HPDE6-E6E7 (cell line): ENCODE measurements at regions not wholly inside any gene's neighbourhood (a gene's known extent, or its start where the extent isn't known, plus 50 kb on each side); places are given as distances from the start of the nearest gene placed in this dataset.

Source experiments
- DNase-seq: peaks from one replicate; pipeline ENCODE4 v3.0.0; 2011; ENCODE audit warnings: missing footprints; ENCODE audit errors: extremely low spot score

DNA sequence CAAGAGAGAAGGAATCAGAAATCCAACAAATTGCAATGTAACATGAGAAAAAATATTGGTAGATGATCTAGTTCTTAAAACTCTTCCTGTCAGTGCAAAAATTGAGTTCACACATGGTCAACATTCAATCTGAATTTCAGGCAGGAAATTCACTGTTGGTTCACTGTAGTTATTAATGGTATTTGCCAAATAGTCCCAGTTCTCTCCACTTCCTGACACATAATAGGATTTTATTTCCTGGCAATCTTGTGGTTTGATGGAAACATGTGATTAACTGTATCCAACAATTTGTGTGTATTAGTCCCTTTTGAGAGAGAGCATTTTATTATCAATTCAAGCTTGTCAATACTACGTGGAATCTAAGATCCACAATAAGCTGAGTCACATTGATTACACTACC is 1103.1 kb downstream of the ROBO2 start:
- no peak for DNase-seq

DNA sequence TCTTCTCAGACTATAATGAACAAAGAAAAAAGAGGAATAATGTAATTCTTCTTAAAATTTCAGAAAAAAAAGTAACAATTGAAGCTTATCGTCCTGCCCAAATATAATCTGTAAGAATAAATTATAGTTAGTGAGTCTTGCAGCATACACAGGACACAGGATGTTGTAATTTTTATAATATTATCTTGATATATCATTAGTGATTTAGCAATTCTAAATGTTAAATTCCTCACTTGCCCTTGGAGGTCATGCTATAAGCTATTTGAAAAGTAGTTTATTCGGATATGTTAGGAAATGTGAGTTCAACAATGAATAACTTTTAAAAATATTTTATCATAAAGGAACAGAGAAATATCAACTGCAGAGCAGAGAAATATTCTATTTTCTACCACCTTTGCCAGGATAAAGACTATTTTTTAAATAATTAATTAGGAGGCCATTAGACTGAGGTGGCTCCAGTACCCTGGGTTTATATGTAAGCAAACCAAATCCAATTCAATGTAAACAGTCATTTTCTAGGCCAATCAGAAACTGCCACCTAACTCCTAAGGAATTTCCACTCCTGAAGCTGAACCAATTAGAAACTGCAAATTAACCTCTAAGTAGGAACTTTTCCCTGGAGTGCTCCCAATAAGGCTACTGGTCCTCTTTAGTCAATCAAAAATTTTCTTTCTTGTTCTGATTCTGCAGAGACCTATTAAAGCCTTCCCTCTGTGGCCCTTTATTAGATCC is 1109.3 kb downstream of the ROBO2 start:
- no peak for DNase-seq

DNA sequence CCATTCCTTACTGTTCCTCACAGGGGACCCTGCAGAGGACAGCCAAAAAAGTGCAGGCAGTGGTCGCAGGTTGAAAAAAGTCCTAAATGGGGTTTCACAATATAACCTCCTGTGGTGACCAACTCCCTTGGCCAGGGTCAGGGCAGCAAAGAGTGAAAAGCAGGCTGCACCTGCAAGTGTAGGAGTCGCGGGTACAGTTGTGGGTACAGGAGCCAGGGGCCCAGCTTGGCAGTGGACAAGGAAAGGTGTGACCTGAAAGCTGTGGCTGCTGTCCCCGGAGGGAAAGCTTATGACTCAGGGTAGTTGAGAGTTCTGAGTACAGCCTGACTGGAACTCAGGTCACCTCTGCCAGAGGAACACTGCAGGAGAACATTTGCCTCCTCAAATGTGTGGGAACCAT is 1114.1 kb downstream of the ROBO2 start:
- DNase-seq = no peak

DNA sequence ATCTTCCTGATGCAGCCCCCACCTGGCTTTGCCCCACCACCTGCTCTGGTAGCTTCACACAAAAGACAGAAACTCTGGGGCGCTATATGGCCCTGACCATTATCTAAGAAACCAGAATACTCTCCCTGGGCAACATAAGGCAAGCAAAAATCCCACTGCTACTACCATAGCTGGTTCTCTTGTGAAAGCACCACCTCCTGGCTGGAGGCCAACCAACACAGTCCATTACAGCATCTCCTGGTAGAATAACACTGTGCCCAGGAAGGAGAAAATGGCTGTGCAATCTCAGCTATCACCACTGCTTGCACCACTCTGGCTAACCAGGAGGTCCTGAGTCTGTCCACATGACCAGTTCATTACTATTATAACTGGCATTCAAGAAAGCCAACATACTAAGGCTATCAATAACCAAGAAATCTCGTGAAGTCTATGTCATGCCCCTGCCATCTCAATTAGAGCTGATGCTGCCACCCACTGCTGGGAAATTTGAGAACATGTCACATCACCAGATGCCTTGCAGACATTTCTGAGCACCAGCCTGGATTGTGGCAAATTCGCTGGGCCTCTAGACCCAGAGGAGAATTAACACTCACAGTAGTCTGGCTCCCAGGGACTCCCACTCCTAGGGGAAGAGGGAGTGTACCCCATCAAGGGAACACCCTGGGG is 1114.8 kb downstream of the ROBO2 start:
- DNase-seq = no peak

DNA sequence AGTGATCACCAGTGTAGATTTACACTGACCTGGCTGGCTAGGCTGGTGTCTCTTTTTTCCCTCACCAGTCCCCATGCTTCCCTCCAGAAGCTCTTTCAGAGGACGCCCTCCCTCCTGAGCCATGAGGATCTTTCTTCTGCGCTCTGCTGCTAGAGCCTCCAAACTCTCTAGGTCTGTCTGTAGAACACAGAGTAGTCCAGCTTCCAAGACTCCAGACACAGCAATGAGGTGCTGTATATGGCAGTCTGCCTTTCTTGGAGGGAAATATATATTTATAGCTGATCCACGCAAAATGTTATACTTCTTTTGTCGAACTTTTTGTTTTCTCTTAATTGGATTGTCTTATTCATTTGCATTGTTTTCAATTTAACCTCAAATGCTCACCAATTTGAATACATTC is 1121.8 kb downstream of the ROBO2 start:
- no peak for DNase-seq

DNA sequence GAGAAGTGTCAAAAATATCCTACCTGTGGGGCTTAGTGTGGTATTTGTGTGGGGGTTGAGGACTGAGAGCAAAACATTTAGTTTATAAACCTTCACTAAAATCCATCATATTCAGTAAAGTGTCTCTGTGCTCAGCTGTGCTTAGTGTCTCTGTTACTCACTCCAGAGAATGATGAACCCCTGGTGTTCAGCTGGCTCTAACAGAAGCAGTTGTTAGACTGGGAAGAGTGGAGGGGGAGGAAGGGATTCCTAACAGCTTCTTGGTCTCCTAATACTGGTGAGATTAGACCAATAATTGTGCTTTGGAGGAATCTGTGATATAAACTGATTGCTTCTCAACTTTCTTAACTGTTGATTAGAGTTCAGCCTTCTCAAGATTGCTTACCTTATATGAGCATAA is 1123.5 kb downstream of the ROBO2 start:
- DNase-seq = no peak

DNA sequence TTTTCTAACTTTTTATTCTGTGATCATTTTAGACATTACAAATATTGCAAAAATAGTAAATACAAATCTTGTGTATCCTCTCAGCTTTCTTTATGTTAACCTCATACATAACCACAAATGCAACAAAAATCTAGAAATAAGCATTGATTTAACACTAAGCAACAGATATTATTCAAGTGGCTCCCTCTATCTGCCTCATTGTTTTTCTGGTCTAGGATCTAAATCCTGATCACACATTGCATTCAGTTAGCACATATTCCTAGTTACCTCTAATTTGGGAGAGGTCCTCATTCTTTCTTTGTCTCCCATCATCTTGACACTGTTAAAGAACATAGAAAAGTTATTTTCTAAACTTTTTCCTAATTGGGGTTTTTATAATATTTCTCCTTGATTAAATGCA is 1126.0 kb downstream of the ROBO2 start:
- no peak for DNase-seq

DNA sequence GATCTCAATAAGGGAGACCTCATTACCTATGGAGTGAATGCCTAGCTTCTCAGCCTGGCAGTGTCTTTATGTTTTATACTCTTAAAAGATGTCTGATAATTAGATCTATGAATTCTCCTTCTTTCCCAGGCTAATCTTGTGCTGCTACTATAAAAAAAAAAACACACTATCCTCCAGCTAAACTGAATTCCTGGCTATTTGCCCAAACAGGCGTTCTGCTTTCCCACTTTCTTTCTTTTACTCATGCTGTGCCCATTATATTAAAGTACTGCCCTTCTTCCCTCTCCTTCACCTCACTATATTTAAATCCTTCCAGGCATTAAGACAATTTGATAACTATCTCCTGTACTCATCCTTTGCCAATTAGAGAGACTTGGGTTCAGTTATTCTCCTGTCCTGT is 1134.9 kb downstream of the ROBO2 start:
- no peak for DNase-seq

DNA sequence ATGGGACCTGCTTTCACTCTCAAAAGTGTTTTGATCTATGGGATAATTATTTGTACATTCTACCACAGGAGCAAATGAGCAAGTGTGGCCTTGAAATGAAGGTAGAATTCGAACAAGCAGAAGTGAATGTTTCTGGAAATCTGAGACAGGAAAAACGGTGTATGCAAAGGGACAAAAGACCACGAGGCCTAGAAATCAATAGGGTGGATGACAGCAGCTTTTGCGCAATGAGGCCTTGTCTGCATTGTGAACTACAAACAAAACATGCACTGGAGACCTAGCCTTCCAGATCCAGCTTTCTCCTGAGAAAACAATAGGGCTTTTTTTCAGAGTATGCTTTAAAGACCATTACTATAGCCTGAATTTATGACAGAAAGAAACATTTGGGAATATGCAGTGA is 1137.0 kb downstream of the ROBO2 start:
- no peak for DNase-seq

DNA sequence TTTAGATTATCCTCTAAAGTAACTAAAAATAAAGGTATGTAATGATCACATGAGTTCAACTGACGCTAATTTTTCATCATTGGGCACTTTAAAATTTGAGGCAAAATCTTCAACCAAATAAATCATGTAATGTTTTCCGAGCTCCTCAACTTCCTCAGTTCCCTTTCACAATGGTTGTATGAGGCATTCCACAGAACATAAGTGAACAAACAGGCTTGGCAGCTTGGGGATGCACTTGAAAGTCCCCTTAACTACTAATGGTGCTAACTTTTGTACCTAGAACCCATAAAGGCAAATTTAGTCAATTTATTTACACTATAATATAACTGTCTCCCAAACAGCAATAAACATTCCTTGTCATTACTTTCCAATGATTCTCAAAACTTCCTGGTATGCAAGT is 1137.9 kb downstream of the ROBO2 start:
- no peak for DNase-seq

DNA sequence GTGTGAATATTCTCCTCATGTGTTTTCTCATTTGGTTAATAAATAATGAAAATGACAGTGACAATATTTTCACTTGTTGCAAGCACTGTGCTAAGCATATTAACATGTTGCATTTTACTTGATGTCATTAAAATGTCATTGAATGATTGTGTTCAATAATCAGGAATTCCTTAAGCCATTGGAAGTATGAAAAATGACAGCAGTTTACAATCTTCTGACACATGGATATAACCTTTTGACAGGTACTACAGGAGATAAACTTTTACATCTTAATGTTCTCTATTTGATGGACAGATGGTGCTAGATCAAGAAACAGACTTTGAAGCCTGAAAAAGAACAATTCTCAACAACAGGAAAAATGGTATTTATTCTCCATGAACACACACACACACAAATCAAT is 1138.3 kb downstream of the ROBO2 start:
- DNase-seq = no peak

DNA sequence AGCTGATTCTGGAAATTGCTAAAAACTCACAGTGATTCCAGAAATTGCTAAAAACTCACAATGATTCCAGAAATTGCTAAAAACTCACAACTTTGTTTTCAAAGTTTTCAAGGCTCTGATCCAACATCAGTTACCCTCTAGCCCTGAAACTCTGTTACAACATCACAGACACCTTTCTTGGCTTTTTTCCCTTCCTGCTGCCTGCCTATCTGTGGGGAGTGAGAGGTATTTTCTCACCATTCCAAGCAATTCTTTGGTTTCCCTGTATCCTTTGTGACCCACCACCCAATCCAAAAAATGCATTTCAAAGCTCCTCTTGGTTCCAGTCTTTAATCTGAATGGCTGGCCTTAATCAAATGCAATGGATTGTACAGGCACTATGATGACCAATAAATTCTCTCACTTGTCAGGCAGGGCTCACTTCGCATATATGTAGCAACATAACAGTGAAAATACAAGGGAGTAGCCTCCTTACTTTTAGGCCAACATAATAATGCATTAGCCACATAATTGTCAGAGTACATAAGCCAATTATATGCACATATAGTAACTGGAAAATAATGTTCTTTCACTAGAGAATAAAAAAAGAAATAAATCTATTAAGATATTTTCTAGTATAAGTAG is 1139.0 kb downstream of the ROBO2 start:
- DNase-seq = no peak

DNA sequence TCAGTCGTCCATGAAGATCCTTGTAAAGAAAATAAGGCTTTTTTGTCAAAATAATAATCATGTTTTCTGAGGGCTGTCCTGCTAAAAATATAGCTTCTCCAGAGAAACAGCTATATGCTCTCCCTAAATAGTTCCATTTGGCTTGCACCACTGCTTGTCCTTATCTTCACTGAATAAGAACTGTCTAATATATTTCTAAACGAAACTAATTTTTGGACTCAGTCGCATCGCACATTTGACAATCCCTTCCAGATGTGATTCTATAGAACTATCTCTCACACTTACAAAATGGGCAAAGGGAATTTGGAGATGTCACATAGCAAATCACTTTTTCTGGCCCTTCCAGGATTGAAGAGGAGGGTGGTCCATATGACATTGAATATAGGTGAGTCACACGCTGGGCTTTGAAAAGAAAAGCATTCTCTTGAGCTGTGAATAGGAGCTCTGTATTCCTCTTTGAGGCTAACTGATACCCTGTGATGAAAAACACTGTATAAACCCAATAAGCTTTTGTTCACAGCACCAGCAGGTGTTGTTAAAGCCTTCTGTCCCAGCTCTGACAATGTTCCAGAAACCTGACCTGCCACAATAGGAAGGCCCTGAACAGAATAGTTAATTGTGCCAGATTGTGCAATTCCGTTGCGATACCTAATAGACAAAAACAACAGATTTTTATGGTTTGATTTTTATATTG is 1144.2 kb downstream of the ROBO2 start:
- DNase-seq = no peak

DNA sequence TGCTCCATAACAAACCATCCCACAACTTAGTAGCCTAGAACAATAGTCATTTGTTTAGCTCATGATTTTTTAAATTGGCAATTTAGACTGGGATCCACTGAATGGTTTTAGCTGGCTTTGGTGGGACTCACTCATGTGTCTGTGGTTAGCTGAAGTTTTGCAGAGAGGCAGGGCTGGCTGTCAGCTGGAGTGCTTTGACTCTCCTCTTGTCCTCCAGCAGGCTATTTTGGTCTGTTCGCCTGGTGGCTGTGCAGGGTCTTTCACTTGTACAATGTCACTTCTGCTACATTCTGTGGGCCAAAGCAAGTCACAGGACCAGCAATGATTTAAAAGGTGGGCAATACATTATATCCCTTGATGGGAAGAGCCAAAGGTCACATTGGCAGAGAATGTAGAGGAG is 1146.5 kb downstream of the ROBO2 start:
- DNase-seq = no peak

DNA sequence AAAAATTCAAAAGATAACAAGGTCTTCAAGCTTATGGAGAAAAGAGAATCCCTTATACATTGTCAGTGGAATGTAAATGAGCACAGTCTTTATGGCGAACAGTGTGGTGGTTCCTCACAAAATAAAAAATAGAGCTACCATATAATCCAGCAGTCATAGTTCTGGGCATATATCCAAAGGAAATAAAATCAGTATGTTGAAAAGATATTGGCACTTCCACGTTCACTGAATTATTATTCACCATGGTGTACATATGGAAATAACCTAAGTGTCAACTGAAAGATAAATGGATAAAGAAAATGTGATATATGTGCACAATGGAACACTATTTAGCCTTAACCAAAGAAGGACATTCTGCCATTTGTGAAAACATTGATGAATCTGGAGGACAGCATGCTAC is 1161.2 kb downstream of the ROBO2 start:
- no peak for DNase-seq

DNA sequence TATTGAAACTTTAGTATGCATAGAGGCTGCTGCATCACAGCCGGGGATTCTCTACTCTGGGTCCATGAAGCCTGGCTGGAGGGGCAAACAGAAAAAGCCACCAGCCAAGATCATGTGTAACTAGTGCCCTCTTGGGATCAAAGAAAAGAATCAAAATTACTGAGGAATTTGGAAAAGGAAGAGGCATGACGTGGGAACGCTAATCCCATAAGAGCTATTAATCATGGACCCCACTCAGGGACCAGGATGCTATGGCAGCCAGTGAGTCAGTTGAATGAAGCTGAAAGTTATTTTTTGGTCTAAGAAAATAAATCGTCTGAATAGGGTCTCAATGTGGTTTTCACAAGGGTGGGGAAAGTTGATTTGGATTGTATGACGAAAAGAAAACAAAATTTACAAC is 1165.1 kb downstream of the ROBO2 start:
- no peak for DNase-seq

DNA sequence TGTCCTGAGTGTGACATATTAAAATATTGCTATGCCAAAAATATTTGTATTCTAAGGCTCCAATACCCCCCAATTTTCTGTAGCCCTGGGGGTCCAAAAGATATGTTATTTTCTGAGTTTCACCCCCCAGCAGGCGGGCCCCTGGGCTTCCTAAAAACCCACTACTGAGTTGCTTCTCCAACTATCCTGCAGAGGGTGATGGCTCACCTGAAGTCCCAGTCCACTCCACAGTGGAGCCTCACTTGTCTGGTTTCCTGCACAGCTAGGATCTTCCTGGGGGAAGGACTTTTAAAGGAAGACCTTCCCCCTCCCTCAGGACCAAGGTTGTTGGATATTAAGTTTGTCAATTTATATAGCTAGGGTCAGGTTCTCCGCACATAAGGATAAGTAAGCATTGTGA is 1181.4 kb downstream of the ROBO2 start:
- DNase-seq = no peak

DNA sequence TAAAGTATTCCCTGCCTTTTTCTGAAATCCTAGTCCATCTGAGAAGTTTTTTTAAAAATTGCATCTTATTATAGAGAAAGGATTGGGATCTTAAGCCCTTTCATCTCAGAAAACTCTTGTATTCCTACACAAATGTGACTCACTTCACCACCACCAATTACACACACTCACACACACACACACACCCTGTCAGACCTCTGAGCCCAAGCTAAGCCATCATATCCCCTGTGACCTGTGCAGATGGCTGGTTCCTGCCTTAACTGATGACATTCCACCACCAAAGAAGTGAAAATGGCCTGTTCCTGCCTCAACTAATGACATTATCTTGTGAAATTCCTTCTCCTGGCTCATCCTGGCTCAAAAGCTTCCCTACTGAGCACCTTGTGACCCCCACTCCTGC is 1181.9 kb downstream of the ROBO2 start:
- DNase-seq = no peak

DNA sequence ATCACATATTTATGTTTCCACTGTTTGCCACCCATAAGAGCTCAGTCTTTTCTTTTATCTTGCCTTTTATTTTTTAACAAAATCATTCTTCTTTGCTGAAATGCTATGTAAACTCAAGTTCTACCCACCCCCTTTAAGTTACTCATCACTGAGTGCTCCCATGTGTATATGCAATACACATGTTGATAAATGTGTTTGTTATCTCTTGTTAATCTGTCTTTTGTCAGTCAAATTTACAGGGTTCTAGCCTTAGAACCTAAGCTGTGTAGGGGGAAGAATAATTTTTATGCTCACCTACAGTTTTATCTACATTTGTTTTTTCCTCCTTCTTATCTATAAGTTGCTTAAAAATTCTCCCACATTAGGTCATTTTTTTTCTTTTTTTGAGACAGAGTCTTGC is 1195.9 kb downstream of the ROBO2 start:
- DNase-seq = no peak

DNA sequence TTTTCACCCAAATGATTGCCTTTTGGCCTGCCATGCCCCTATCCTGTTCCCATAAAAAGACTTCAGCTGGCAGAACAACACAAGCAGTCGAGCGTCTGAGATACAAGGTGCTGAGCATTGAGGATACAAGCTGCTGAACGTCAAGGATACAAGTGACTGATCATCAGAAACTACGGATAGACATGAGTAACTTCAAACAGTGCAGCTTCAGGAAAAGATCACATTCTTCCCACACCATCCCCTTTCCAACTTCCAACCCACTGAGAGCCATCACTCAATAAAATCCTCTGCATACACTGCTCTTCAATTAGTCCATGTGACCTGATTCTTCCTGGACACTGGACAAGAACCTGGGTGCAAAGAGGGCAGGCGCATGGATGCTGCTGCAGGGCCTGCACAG is 1198.9 kb downstream of the ROBO2 start:
- no peak for DNase-seq

DNA sequence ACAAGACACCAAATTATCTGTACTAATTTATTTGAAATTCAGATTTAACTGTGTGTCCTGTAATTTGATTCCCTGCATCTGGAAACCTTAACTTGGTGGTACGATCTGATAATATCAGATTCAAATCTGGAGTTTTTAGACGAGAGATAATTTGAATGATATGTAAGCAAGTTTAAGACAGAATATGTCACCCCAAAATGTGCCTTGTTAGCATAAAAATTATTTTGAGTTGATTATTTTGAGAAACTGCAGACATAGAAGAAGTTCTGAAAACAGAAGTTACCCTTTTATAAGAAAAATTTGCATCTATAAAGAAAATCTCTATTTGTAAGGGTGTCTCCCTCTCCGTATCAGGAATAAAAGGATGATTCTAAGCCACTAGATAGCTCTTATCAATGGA is 1202.8 kb downstream of the ROBO2 start:
- no peak for DNase-seq

DNA sequence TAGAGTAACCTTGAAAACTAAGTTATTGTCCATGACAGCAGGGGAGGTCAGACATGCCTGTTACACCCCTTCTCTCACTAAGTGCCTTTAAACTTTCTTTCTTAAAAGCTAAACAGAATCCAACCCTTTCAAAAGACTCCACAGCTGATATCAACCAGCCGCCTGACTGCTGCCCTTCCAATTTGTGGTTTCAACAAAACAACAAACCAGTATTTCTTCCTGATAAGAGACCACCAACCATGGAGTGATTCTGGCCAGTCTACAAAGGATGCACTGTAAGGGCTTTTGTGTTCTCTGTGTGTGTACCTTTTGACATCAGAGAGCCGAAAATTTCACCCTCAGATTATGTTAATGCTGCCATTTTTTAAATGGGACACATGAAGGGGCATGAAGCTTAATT is 1204.2 kb downstream of the ROBO2 start:
- no peak for DNase-seq

DNA sequence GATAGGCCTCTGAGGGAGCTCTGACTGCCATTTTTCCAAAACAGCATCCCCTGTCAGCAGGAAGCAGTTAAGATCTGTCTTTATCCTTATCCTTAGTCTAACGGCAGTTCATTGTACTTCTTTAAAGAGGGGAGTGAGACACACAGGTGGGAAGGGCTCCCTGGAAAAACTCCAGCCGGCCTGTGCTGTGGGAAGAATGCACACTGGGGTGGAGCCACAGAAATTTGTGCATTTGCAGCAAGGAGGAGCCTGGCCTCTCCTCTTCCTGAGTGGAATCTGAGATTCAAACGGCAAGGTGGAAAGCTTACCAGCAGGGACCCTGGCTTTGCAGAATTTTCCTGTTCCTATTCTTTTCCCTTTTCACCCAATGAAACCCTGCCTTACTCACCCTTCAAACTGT is 1209.4 kb downstream of the ROBO2 start:
- DNase-seq = no peak
